Central memory CD8-positive, alpha-beta T cell (primary cell): ENCODE measurements at regions not wholly inside any gene's neighbourhood (a gene's known extent, or its start where the extent isn't known, plus 50 kb on each side); places are given as distances from the start of the nearest gene placed in this dataset.

Experiments
- ATAC-seq: fragments of 150-1000 bp; cut with Tn5 transposase; replicated peaks from 2 replicates; pipeline ENCODE4 v1.10.0; 2022; ENCODE audit warnings: mild to moderate bottlenecking, moderate FRiP score, moderate number of reproducible peaks; ENCODE audit not compliant: poor library complexity, severe bottlenecking; ENCODE audit errors: extremely low read depth
- DNase-seq, 2 donors: peaks; one replicate each; pipeline ENCODE4 v3.0.0; 2021; ENCODE audit warnings: low spot score in 2 of 2
- H3K27ac Mint-ChIP-seq: one replicate; pipeline ENCODE4 v1.8.0; 2022; ENCODE audit warnings: low read depth, mild to moderate bottlenecking, moderate library complexity, mixed read lengths
- H3K27me3 Mint-ChIP-seq: one replicate; pipeline ENCODE4 v1.8.0; 2022; ENCODE audit warnings: mixed read lengths
- H3K36me3 Mint-ChIP-seq: one replicate; pipeline ENCODE4 v1.8.0; 2022; ENCODE audit warnings: mild to moderate bottlenecking, moderate library complexity, mixed read lengths; ENCODE audit not compliant: insufficient read depth
- H3K4me1 Mint-ChIP-seq: one replicate; pipeline ENCODE4 v1.8.0; 2022; ENCODE audit warnings: mixed read lengths
- H3K4me3 Mint-ChIP-seq: one replicate; pipeline ENCODE4 v1.8.0; 2022; ENCODE audit warnings: mild to moderate bottlenecking, moderate library complexity, mixed read lengths
- H3K9me3 Mint-ChIP-seq: one replicate; pipeline ENCODE4 v1.8.0; 2022; ENCODE audit warnings: mixed read lengths

GRCh38 chr4:144357975-144358374, 217.5 kb upstream of the GYPA start:
- Mint-ChIP-seq H3K4me3 (no peak overlapping the region), H3K9me3 (peaks cover 5% of the 10 kb centered on the region), H3K36me3 (peaks cover 2% of the 10 kb centered on the region), H3K27ac (no peak overlapping the region), H3K4me1 (no peaks in the 10 kb centered on the region), H3K27me3 (peaks cover 23% of the 10 kb centered on the region)
- no peak for DNase-seq
- no peak for ATAC-seq

GRCh38 chr4:144360146-144360793, 219.8 kb upstream of the GYPA start:
- ATAC-seq (no peak), DNase-seq (no peak)
- Mint-ChIP-seq H3K27me3 (peaks cover 9% of the 10 kb centered on the region), H3K36me3 (no peaks in the 10 kb centered on the region), H3K9me3 (peaks cover 5% of the 10 kb centered on the region), H3K4me3 (no peak overlapping the region), H3K27ac (no peak overlapping the region), H3K4me1 (no peaks in the 10 kb centered on the region)

- Mint-ChIP-seq H3K36me3 (no peaks in the 10 kb centered on the region), H3K27ac (no peak overlapping the region), H3K4me3 (no peak overlapping the region), H3K9me3 (peaks cover 5% of the 10 kb centered on the region), H3K4me1 (no peaks in the 10 kb centered on the region), H3K27me3 (no peaks in the 10 kb centered on the region)
- ATAC-seq (no peak), DNase-seq (no peak)
These were observed 221.8 kb upstream of the GYPA start for GRCh38 chr4:144362366-144362765.

GRCh38 chr4:144363890-144364289, 223.4 kb upstream of the GYPA start:
- ATAC-seq: no peak
- H3K36me3 Mint-ChIP-seq: no peaks in the 10 kb centered on the region
- no peaks in the 10 kb centered on the region for H3K27me3 Mint-ChIP-seq
- H3K4me1 Mint-ChIP-seq: no peaks in the 10 kb centered on the region
- no peak overlapping the region for H3K27ac Mint-ChIP-seq
- H3K9me3 Mint-ChIP-seq: peaks cover 5% of the 10 kb centered on the region
- DNase-seq: no peak
- no peak overlapping the region for H3K4me3 Mint-ChIP-seq

- Mint-ChIP-seq H3K36me3 (no peaks in the 10 kb centered on the region), H3K9me3 (no peaks in the 10 kb centered on the region)
- ATAC-seq: no peak
These were observed 225.9 kb upstream of the GYPA start for GRCh38 chr4:144366425-144366824.

GRCh38 chr4:144371485-144371884, 231.0 kb upstream of the GYPA start:
- ATAC-seq: no peak
- no peaks in the 10 kb centered on the region for H3K4me1 Mint-ChIP-seq

More at GRCh38 chr4:144366425-144366824, 225.9 kb upstream of the GYPA start:
- no peak overlapping the region for H3K4me3 Mint-ChIP-seq
- DNase-seq: no peak
- no peaks in the 10 kb centered on the region for H3K27me3 Mint-ChIP-seq
- H3K27ac Mint-ChIP-seq: no peak overlapping the region
- H3K4me1 Mint-ChIP-seq: no peaks in the 10 kb centered on the region

GRCh38 chr4:144374065-144374464, 233.5 kb upstream of the GYPA start:
- H3K9me3 Mint-ChIP-seq: no peaks in the 10 kb centered on the region
- H3K4me1 Mint-ChIP-seq: no peaks in the 10 kb centered on the region
- no peak overlapping the region for H3K27ac Mint-ChIP-seq
- DNase-seq (no peak), ATAC-seq (no peak)
- H3K4me3 Mint-ChIP-seq: no peak overlapping the region
- peaks cover 2% of the 10 kb centered on the region for H3K36me3 Mint-ChIP-seq
- no peaks in the 10 kb centered on the region for H3K27me3 Mint-ChIP-seq

More at GRCh38 chr4:144371485-144371884, 231.0 kb upstream of the GYPA start:
- Mint-ChIP-seq H3K36me3 (peaks cover 2% of the 10 kb centered on the region), H3K27ac (no peak overlapping the region), H3K27me3 (no peaks in the 10 kb centered on the region), H3K4me3 (no peak overlapping the region), H3K9me3 (no peaks in the 10 kb centered on the region)
- DNase-seq: no peak

- Mint-ChIP-seq H3K4me3 (no peak overlapping the region), H3K27me3 (no peaks in the 10 kb centered on the region), H3K9me3 (no peaks in the 10 kb centered on the region), H3K36me3 (peaks cover 2% of the 10 kb centered on the region), H3K4me1 (no peaks in the 10 kb centered on the region), H3K27ac (no peak overlapping the region)
- ATAC-seq: no peak
- DNase-seq: no peak
These were observed 236.3 kb upstream of the GYPA start for GRCh38 chr4:144376866-144377265.

- DNase-seq: no peak
- Mint-ChIP-seq H3K27ac (no peak overlapping the region), H3K36me3 (no peaks in the 10 kb centered on the region), H3K27me3 (no peaks in the 10 kb centered on the region), H3K4me3 (no peak overlapping the region), H3K4me1 (no peaks in the 10 kb centered on the region), H3K9me3 (peaks cover 20% of the 10 kb centered on the region)
- ATAC-seq: no peak
These were observed 243.9 kb upstream of the GYPA start for GRCh38 chr4:144384408-144384807.

- no peak overlapping the region for H3K27ac Mint-ChIP-seq
- no peak overlapping the region for H3K4me3 Mint-ChIP-seq
- no peak for ATAC-seq
- DNase-seq: no peak
- H3K9me3 Mint-ChIP-seq: peaks cover 12% of the 10 kb centered on the region
- no peaks in the 10 kb centered on the region for H3K36me3 Mint-ChIP-seq
- no peaks in the 10 kb centered on the region for H3K27me3 Mint-ChIP-seq
- no peaks in the 10 kb centered on the region for H3K4me1 Mint-ChIP-seq
These were observed 246.0 kb upstream of the HHIP start for GRCh38 chr4:144399927-144400326.

- H3K4me3 Mint-ChIP-seq: no peak overlapping the region
- DNase-seq: no peak
- no peak overlapping the region for H3K27ac Mint-ChIP-seq
- H3K36me3 Mint-ChIP-seq: no peaks in the 10 kb centered on the region
- no peak for ATAC-seq
- peaks cover 12% of the 10 kb centered on the region for H3K9me3 Mint-ChIP-seq
- H3K4me1 Mint-ChIP-seq: no peaks in the 10 kb centered on the region
- H3K27me3 Mint-ChIP-seq: no peaks in the 10 kb centered on the region
These were observed 243.8 kb upstream of the HHIP start for GRCh38 chr4:144402176-144402575.

- no peaks in the 10 kb centered on the region for H3K27me3 Mint-ChIP-seq
- H3K4me1 Mint-ChIP-seq: no peaks in the 10 kb centered on the region
- no peaks in the 10 kb centered on the region for H3K36me3 Mint-ChIP-seq
- peaks cover 12% of the 10 kb centered on the region for H3K9me3 Mint-ChIP-seq
- ATAC-seq (no peak), DNase-seq (no peak)
- no peak overlapping the region for H3K4me3 Mint-ChIP-seq
- no peak overlapping the region for H3K27ac Mint-ChIP-seq
These were observed 243.0 kb upstream of the HHIP start for GRCh38 chr4:144402999-144403398.

- H3K4me1 Mint-ChIP-seq: no peaks in the 10 kb centered on the region
These were observed 242.1 kb upstream of the HHIP start for GRCh38 chr4:144403893-144404292.

More at GRCh38 chr4:144403893-144404292, 242.1 kb upstream of the HHIP start:
- DNase-seq (no peak), ATAC-seq (no peak)
- H3K4me3 Mint-ChIP-seq: no peak overlapping the region
- H3K27ac Mint-ChIP-seq: no peak overlapping the region
- peaks cover 12% of the 10 kb centered on the region for H3K9me3 Mint-ChIP-seq
- no peaks in the 10 kb centered on the region for H3K27me3 Mint-ChIP-seq
- no peaks in the 10 kb centered on the region for H3K36me3 Mint-ChIP-seq
